Fibroblast of lung (primary cell): ENCODE measurements at regions not wholly inside any gene's neighbourhood (a gene's known extent, or its start where the extent isn't known, plus 50 kb on each side); places are given as distances from the start of the nearest gene placed in this dataset.
A peak's percentile ranks its signal among the peaks of the same experiment; 100 is the strongest.

Source experiments
- DNase-seq, 2 donors: peaks; one replicate each; pipeline versions ENCODE4 v3.0.0 to v3.0.0-alpha.2; 2010; ENCODE audit warnings: low read depth in 2 of 2
- H2AFZ ChIP-seq: 2 replicates; pipeline ENCODE4 v1.5.1; 2012; ENCODE audit warnings: low read length, control low read depth, inconsistent platforms
- H3K27ac ChIP-seq: 2 replicates; pipeline ENCODE4 v1.5.1; 2011; ENCODE audit warnings: low read length, control low read depth; ENCODE audit not compliant: insufficient read depth
- H3K27me3 ChIP-seq: 2 replicates; pipeline ENCODE4 v1.5.1; 2011; ENCODE audit warnings: mild to moderate bottlenecking, low read length; ENCODE audit not compliant: control insufficient read depth, insufficient read depth
- H3K36me3 ChIP-seq: 2 replicates; pipeline ENCODE4 v1.5.1; 2011; ENCODE audit warnings: low read length; ENCODE audit not compliant: control insufficient read depth, insufficient read depth
- H3K4me1 ChIP-seq: 2 replicates; pipeline ENCODE4 v1.5.1; 2011; ENCODE audit warnings: low read length; ENCODE audit not compliant: control insufficient read depth, insufficient read depth; ENCODE audit errors: extremely low read depth
- H3K4me2 ChIP-seq: 2 replicates; pipeline ENCODE4 v1.5.1; 2011; ENCODE audit warnings: low read length, control low read depth; ENCODE audit not compliant: insufficient read depth; ENCODE audit errors: extremely low read depth
- H3K4me3 ChIP-seq, 4 experiments: fragments of 200-600 bp in 1 of 4; sonication (generic) in 1 of 4; replicated peaks in 1 of 4; 2 replicates each; pipeline ENCODE4 v1.5.1; 2011 to 2016; ENCODE audit warnings: low read length in 4 of 4, low read depth in 3 of 4, mild to moderate bottlenecking in 3 of 4, control low read depth in 2 of 4, inconsistent platforms in 1 of 4, mixed read lengths in 1 of 4; ENCODE audit not compliant: insufficient read depth in 1 of 4; ENCODE audit errors: control extremely low read depth in 1 of 4
- H3K79me2 ChIP-seq: 2 replicates; pipeline ENCODE4 v1.5.1; 2012; ENCODE audit warnings: mild to moderate bottlenecking, low read length, inconsistent platforms; ENCODE audit not compliant: control insufficient read depth, insufficient read depth
- H3K9ac ChIP-seq: 2 replicates; pipeline ENCODE4 v1.5.1; 2011; ENCODE audit warnings: mild to moderate bottlenecking, low read length, control low read depth; ENCODE audit not compliant: insufficient read depth
- H3K9me3 ChIP-seq: 2 replicates; pipeline ENCODE4 v1.5.1; 2012; ENCODE audit warnings: low read depth, low read length; ENCODE audit not compliant: control insufficient read depth, insufficient read depth
- H4K20me1 ChIP-seq: 2 replicates; pipeline ENCODE4 v1.5.1; 2011; ENCODE audit warnings: low read length; ENCODE audit not compliant: control insufficient read depth, insufficient read depth; ENCODE audit errors: extremely low read depth
- CTCF ChIP-seq, 2 donors: IDR thresholded peaks in 1 of 2; conservative IDR thresholded peaks in 1 of 2; 1 replicate in 1 of 2; 2 replicates in 1 of 2; pipeline ENCODE4 v1.5.1; 2011 to 2012; ENCODE audit warnings: low read length in 2 of 2, control low read depth in 1 of 2, inconsistent platforms in 1 of 2, low read depth in 1 of 2, mild to moderate bottlenecking in 1 of 2
- EZH2 ChIP-seq: IDR thresholded peaks from 2 replicates; pipeline ENCODE4 v1.5.1; 2012; ENCODE audit warnings: low read length, control low read depth, mild to moderate bottlenecking; ENCODE audit errors: missing control alignments

DNA sequence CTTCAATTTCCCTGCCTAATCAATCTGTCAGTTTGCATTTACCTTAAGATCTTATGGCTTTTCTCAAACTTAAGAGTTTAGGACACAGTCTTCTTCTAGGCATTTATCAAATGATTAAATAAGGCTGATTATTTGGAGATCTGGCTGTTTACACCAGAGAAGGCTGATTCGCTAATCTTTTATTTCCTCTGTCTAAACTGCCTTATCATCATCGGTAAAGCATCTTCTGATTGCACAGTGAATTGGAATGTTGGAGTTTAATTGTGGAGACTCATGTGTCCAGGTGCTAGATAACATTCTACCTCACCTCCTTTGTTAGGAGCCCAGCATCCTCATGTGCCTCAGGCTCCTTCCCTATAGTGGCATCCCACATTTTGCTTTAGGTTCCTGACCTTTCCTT, 100.3 kb upstream of the DDIT4L start:
- H3K27ac ChIP-seq = no peak overlapping the region
- H3K4me1 ChIP-seq = peaks cover 12% of the 10 kb centered on the region
- no peak for TF ChIP-seq EZH2
- no peak for TF ChIP-seq CTCF (conservative IDR thresholded peaks at IDR 0.05 in 1 of 2, IDR thresholded peaks at IDR 0.05 in 1 of 2; ENCODE audit: low read depth in 1 of 2, low read length in 2 of 2)
- no peaks in the 10 kb centered on the region for H3K9me3 ChIP-seq
- H3K4me2 ChIP-seq = peak overlapping the region; percentile 18
- peak in 1 of 2 donors; percentile 50 for DNase-seq
- no peak overlapping the region for H3K9ac ChIP-seq
- H3K79me2 ChIP-seq = no peaks in the 10 kb centered on the region
- H4K20me1 ChIP-seq = no peaks in the 10 kb centered on the region
- H3K4me3 ChIP-seq = no peak overlapping the region
- H3K36me3 ChIP-seq = no peaks in the 10 kb centered on the region
- H3K27me3 ChIP-seq = no peaks in the 10 kb centered on the region
- H2AFZ ChIP-seq = no peak overlapping the region

GRCh38 chr4:100289946-100290345, 99.7 kb upstream of the DDIT4L start:
- H3K79me2 ChIP-seq = no peaks in the 10 kb centered on the region
- no peak overlapping the region for H2AFZ ChIP-seq
- H3K36me3 ChIP-seq = no peaks in the 10 kb centered on the region
- no peaks in the 10 kb centered on the region for H4K20me1 ChIP-seq
- H3K9me3 ChIP-seq = no peaks in the 10 kb centered on the region
- no peak overlapping the region for H3K4me3 ChIP-seq
- DNase-seq = no peak
- H3K4me2 ChIP-seq = no peak overlapping the region
- no peak overlapping the region for H3K9ac ChIP-seq
- no peaks in the 10 kb centered on the region for H3K27me3 ChIP-seq
- TF ChIP-seq CTCF (conservative IDR thresholded peaks at IDR 0.05 in 1 of 2, IDR thresholded peaks at IDR 0.05 in 1 of 2; ENCODE audit: low read depth in 1 of 2, low read length in 2 of 2) (no peak), EZH2 (no peak)
- H3K4me1 ChIP-seq = peaks cover 12% of the 10 kb centered on the region
- H3K27ac ChIP-seq = no peak overlapping the region

DNA sequence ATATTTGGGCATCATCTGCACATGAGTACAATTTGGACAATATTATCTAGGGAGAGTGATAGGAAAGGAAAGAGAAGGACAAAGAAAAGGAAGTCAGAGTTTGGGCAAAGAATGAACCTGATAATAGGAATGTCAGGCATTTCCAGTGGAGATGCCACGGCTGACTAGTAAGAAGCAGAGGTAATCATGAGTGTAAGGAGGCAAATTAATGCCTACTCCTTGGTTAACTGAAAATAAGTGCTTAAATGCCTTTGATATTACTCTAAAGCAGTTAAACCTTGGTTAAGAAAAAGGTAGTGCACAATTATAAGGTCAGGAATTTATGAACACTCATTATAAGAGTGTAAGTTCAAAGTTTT, 99.2 kb upstream of the DDIT4L start:
- Histone ChIP-seq H3K4me2 (no peak overlapping the region), H3K79me2 (no peaks in the 10 kb centered on the region), H3K9ac (no peak overlapping the region), H3K27ac (no peak overlapping the region), H3K36me3 (no peaks in the 10 kb centered on the region), H3K9me3 (no peaks in the 10 kb centered on the region), H3K27me3 (no peaks in the 10 kb centered on the region), H2AFZ (no peak overlapping the region), H3K4me3 (no peak overlapping the region), H4K20me1 (no peaks in the 10 kb centered on the region), H3K4me1 (peaks cover 12% of the 10 kb centered on the region)
- DNase-seq = peak in 1 of 2 donors; percentile 65
- TF ChIP-seq CTCF (conservative IDR thresholded peaks at IDR 0.05 in 1 of 2, IDR thresholded peaks at IDR 0.05 in 1 of 2; ENCODE audit: low read depth in 1 of 2, low read length in 2 of 2) (no peak), EZH2 (no peak)
